ENCODE measurements at regions not wholly inside any gene's neighbourhood (a gene's known extent, or its start where the extent isn't known, plus 50 kb on each side); places are given as distances from the start of the nearest gene placed in this dataset.
A peak's percentile ranks its signal among the peaks of the same experiment; 100 is the strongest.

DNA sequence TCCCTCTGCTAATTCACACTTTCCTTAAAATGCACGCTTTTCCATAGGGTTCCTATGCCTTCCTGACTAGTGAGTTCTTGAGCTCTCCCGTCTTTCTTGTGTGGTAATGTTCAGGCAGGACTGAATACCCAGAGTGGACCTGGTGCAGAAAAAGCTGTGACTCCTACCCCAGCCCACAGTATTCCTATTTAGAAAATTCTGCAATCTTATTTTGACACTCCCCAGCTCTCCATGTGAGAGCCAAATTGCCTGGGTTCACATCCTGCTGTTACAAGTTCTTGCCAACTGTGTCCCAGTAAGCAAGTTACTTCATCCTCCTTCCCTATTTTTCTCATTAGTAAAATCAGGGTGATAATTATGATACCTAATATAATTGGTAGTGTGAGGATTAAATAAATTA is 290.8 kb upstream of the SLCO3A1 start:
- DNase-seq = no peak

DNA sequence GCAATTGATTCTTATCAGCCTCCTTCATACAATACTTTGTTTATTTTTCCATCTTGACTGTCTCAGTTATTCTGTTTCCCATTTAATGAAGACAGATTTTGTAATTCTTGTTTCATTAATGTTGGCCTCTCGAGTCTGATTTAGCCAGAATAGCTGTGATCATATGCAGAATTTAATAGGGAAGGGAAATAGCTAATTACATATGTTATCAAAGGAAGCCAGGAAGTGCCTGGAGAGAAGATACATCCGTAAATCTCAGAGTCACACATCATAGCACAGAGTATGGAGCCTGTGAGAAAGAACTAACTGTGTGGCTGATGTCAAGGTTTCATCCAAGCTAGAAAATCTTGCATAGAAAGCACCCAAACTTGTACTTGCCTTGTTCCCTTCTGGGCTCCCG is 288.9 kb upstream of the SLCO3A1 start:
- no peak for DNase-seq

DNA sequence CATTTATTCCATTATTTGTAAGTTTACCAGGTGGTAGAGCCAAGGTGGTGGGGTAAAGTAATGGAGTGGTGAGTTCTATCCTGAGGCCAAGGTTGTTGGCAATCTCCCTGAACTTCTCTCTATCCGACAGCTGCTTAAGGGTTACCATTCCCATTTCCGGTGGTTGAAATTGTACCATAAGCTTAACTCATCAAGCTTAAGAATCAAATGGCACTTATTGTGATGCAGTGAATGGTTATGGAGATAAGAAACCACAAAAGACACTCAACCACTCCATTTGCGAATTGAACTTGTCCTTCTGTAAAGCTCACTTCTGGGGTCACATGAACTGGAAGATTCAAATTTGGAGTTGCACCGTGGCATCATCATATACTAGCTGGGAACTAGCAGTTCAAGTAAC is 287.4 kb upstream of the SLCO3A1 start:
- DNase-seq = no peak

DNA sequence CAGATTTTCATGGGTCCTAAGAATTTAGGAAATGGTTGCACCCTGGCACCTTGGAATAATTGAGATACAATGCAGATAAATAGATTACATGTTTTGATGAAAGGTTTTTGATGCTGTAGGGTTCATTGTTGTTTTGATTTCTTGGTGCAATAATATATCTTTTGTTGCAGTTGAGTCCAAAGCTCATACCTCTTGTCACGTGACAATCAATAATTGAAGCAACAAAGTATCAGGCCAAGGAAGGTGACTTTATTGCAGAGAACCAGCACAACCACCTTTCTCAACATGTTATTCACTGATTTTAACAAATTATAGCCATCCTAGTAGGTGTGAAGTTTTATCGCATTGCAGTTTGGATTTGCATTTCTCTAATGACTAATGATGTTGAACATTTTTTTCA is 285.5 kb upstream of the SLCO3A1 start:
- no peak for DNase-seq

DNA sequence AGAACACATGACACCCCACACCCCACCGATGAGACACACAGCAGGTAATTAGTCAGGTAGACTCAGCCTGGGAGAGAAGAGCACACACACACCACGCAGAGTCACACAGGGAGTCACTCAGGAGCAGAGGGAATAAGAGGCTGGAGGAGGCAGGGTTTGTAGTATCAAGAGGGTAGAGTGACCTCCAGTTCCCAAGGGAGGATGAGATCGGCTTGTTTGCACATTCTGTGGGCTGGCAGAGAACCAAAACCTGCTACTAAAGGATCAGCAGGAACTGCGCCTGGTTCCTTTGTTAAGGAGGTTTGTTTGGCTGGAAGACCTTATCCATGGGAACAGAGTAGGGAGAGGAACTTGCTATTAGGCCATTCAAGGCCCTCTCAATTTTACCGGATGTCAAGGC is 281.4 kb upstream of the SLCO3A1 start:
- peak; percentile 91 for DNase-seq

DNA sequence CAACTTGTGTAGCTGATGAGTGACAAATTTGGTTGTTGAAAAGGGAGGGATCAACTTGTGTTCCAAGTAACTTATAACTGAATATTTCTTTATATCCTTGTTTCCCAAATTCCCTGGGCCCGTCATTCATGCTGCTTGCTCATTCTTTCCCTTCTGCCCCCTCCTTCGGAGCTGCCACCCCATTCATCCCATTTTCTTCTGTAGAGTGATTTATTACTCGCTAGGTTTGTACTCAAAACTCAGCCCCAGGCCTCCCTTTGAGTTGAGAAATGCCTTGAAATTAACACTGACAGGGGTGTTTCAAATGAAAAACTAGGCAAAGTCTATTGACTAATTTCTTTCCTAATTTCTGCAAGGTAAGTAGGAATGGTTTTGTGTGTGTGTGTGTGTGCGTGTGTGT is 277.4 kb upstream of the SLCO3A1 start:
- no peak for DNase-seq

DNA sequence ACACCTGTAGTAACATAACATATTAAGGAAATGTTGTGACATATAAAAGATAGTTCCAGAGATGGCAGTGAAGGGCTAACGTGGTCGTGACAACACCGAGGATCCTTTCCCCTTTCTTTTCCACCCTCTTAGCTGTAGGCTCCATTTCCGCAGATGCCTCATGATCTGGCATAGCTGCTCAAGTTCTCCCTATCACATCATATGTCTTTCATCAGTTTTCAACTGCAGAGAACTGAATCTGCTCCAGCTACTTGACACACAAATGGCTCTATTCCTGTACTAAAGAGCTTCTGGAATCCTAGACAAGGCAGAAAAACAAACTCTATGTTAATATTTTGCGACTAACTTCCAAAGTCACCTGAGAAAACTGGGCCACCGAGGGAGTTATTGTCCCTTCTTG is 275.0 kb upstream of the SLCO3A1 start:
- no peak for DNase-seq

DNA sequence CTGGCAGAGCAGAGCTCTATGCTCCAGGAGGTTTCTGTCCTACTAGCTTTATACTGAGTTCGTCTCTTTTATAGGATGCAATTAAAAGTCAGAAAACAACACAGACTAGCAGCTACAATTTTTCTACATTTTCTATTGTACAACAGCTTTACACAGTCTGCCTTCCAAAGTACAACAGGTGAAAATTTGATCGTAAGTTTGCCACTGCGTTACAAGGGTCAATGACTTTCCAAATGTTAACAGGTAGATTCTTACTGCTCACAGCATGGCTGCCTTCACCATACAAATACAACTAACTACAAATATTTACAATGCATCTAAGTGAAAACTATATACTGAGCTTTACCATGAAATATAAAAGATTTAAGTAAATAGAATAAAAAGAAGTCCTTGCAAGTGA is 268.6 kb upstream of the SLCO3A1 start:
- no peak for DNase-seq

DNA sequence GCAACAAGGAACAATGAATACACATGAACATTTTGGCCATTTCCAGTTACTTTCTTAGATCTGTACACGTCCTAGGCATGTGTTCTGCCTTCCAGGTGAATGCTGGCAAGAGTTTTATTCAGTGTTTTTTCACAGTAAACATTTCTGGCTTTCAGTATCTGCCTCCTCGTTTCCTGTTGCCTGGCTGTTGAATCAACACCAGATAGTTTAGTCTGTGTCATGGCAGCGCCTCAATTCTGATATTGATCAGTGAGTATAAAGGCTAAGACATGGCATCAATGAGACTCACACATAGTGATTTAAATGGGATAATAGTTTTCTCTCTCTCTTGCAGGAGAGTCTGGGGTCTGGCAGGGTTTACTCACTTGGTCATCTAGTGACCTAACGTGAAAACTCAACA is 266.9 kb upstream of the SLCO3A1 start:
- no peak for DNase-seq

DNA sequence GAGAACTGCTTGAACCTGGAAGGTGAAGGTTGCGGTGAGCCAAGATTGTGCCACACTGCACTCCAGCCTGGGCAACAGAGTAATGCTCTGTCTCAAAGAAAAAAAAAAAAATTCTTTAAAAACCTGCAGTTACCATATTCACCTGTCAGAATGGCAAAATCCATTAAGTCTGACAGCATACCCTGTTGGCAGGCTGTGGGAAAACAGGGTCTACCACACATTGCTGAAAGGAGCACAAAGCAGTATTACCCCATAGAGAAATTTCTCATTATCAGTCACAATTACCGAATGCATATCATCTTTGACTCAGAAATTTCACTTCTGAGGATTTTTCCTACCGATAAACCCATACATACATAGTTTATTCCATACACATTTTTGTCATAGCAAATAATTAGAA is 264.1 kb upstream of the SLCO3A1 start:
- peak; percentile 1 for DNase-seq

DNA sequence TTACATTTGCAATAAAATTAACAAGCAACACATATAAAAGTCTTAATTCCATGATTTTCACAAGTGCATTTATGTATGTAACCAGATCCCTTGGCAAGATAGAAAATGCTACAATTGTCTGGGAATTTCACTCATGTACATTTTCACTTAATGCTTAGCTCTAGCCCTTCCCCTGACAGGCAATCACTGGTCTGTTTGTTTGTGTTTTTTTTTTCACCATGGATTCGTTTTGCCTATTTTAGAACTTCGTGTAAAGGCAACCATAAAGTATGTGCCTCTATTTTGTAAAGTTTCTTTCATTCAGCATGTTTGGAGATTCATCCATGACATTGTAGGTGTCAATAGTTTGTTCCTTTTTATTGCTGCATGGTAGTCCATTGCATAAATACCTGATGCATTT is 260.9 kb upstream of the SLCO3A1 start:
- no peak for DNase-seq

DNA sequence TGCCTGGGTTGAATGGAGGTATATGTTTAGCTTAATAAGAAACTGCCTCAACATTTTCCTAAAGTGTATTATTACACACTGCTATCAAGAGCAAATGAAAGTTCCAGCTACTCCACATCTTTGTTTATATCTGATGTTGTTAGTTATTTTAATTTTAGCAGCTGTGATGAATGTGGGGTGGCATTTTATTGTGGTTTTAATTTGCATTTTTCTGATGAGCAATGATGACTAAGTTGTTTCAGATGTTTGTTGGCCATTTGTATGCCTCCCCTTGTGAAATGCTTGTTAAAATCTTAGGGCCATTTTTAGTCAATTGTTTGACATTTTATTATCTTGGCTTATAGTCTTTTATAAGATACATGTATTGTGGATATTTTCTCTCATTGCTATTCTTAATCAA is 260.4 kb upstream of the SLCO3A1 start:
- no peak for DNase-seq

DNA sequence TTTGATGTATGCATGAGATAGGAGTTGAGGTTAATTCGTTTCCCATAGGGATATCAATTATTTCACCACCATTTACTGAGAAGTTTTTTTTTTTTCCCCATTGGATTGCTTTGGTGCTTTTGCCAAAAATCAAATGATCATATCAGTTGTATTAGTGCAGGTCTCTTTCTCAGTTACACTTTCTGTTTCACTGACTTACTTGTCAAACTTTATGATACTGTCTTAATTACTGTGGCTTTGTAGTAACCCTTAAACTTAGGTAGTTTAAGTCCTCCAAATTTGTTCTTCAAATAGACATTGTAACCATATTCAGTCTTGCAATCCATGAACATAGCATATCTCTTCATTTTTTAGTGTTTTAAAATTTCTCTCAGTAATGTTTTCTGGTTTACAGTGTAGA is 259.9 kb upstream of the SLCO3A1 start:
- no peak for DNase-seq

DNA sequence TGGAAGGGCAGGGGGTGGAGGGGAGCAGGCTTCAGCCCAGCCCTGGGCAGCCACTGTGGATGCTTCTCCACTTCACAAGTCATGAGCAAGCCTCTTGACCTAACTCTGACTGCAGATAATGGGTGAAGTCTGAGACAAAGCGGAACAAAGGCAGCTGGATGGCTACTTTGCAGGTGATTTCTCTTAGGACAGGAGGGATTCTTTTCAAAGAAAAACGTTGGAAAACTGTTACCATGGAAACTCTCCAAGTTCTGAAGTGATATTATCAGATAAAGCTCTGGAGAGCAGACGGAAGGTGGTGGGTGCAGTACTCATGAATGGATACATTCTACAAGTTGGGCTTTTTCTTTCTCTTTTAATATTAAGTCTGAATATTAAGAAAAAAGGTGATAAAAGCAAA is 254.2 kb upstream of the SLCO3A1 start:
- no peak for DNase-seq

DNA sequence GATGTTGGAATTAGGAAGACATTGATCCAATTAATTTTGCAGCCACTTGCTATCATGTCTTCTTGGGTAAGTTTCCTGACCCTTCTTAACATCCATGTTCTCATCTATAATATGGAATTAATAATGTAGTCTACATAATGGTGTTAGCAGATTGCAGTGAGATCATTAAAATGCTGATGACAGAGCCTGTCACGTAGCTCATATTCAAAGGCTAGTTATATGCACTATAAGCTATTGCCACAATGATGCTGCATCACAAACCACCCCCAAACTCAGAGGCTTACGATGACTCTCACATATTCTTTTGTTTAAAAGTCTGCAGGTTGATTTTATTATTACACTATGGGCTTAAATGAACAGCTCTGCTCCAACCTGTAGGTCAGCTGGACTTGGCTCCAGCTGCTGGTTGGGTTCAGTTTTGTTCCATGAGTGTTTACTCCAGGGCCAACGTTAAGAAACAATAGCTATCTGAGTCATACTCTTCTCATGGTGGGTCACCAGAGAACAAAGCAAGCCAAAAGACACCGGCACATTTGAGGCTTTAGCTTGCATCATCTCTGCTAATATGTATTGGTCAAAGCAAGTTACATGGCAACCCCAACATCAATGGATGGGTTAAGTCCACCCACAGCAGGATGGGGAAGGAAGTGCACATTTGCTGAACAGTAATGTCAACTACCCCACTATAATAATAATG is 250.0 kb upstream of the SLCO3A1 start:
- no peak for DNase-seq

DNA sequence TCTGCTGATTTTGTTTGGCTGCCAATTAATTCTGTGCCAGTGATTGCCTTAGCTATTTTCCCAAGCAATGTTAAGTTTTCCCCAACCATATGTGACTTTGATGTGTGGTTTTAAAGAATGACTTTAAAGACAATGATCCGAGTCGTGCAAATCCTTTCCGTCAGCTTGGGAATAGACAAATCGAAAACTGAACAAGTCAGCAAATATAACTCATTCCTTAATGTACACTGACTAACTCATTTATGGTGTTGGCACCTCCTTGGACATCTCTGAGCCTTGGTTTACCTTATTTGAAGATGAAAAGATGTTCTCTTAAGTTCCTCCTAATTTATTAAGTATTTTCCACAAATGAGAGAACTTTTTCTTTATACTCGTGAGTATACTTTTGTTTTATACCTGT is 249.4 kb upstream of the SLCO3A1 start:
- DNase-seq = no peak

DNA sequence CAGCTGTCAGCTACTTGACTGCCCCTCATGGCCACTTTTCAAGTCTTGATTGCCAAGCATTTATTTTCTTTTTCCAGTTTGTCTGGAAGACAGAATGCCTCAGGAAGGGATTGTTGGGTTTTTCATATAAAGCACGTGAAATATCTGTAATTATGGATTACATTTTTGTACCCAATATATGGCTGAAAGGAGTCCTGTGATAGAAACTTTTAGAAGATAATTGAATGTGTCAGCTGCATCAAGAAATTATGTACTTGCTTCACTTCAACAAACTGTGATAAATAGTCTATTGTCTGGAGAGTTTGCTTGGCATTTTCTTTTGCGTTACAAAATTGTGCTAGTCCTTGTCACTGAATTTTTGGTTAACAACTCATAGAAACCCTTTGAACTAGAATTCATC is 247.9 kb upstream of the SLCO3A1 start:
- no peak for DNase-seq

DNA sequence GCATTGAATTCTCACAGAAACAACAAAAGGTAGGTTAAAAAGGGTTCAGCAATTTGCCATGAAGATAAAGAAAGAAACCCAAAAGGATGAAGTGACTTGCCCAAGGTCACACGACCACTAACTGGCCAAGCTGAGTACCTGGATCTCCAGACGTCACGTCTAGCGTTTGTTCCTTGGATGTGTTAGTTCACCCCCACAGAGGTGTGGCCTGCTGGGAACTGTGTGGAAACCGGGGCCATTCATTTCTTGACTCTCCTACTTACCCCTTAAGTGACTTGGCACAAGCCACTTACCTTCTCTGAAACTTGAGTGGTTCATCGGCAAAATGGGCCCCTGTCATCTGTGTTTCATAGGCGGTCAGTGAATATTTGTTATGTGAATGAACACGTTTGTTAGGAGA is 244.3 kb upstream of the SLCO3A1 start:
- no peak for DNase-seq

DNA sequence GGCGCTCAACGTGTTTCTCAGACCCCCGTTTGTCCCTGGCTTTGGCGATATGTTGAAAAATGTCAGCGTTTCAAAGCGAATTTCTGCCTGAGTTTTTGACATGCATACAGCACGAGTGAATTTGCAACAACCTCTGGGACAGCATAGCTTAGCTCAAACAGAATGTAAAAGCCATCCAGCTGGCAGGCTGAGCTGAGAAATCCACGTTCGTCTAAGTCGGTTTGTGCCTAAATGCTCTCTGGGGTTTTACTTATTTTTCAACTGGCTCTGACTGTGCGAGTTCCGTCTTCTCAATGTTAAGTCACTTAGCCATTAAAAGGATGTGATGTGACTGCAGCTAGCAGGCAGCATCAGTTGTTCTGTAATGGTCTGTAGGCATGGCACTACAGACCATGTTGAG is 243.5 kb upstream of the SLCO3A1 start:
- DNase-seq = no peak

DNA sequence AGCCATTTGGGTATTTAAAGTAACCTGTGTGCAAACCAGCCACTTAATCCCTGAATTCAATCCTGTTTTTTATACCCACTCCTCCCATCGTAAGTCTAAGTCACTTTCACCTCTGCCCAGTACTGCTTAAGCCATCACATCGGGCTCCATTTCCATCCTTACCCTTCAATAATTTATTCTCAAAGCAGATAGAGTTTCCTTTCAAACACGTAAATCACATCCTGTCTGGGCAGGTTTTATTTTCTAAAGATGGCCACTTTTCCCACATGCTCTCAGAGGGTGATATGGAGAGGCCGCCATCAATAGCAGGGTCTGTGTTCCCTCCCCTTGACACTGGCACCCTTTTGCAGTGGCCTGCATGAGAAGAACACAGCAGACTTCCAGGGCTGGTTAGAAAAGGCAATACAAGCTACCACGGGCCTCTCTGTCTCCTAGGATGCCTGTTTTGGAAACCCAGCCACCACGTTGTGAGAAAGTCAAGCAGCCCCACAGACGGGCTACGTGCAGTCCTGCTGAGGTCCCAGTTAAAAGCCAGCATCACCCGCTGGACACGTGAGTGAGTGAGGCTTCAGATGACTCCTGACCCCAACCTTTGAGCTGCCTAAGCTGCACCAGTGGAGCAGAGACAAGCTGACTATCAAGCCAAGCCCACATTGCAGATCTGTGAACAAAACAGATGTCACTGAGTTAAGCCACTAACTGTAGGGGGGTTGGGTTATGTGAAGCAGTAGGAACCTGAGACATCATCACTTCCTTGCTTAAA is 241.8 kb upstream of the SLCO3A1 start:
- peak; percentile 16 for DNase-seq

DNA sequence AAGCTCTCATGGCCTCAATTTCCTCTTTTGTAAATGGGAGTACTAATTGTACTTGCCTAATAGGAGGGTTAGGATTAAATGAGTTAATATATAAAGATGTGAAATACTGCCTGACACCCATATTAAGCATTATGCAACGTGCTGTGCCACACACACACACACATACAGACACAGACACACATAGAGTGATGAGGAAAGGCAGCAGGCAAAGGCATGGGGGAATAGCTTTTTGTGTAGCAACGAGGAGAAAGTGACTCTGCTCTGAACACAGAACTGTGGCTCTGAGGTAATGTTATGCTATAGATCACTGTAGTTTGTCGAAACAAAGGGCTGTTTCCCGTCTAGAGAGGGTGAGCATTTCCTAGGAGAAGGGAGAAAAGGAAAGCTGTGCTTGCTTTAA is 233.3 kb upstream of the SLCO3A1 start:
- no peak for DNase-seq

DNA sequence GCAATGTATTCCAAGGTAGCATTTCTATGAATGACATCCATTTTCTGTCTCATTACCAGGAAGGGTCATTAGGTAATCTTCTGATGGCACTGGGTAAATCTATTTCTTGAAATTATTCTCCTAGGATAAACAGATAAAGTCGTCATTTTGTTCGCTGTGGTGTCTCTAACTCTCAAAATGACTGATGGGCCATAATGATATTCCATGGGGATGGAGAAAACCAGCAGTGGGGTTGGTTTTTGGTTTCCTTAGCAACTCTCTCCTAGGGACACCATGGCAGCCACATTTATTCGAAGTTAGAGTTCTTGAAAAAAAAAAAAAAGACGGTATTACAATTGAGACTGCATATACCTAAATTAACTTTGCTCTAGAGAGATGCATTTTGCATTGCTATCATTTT is 231.3 kb upstream of the SLCO3A1 start:
- no peak for DNase-seq

DNA sequence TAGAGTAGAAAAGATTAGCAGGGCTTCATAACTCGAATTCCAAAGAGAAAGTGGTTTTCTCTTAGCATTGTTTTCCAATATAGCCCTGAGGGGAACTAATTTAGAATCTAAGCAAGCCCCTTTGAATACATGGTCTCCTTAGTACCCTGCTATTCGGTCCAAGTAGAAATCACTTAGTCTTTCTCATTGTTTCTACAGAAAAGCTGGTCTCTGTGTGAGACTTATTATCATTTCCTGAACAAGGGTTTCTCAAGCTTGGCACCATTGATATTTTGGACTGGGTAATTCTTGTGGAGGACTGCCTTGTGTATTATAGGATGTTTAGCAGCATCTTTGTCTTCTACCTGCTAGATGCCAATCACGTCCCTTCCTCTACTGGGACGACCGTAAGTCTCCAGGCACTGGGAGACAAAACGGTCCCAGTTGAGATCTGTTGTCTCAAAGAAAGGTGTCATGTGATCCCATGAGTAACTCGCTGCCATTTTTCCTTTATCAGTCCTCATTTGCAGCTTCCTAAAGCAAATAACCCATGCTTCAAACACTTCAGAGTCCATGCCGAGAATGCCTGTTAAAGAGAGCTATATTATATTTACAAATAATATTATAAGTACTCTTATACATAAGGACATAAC is 230.7 kb upstream of the SLCO3A1 start:
- no peak for DNase-seq

DNA sequence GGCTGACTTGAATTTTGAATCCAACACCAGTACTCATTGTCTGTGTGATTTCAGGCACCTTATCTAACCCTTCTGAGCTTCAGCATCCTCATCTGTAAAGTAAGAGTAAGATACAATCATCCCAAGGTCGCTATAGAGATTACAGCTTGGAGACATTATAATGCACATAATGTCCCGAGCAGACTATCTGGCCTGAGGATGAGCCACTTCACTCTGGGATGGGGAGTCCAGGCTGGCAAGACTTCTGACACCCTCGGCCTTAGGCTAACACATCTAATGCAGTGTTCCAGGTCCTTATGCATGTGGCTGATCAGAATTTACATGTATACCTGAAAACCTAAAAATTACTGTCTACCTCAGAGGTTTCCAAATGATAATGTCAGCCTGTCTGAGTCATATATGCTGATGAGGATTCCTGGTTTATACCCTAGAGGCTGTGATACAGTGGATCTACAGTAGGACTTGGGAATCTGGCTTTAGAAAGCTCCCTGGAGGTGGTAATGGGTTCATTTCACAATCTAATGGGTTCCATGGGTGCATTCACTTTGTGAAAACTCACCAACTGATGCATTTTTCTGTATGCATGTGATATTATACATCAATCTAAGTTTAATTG is 229.0 kb upstream of the SLCO3A1 start:
- DNase-seq = no peak

Data from NCI-H2171 (cell line).